Keratinocyte (primary cell): ENCODE measurements at regions not wholly inside any gene's neighbourhood (a gene's known extent, or its start where the extent isn't known, plus 50 kb on each side); places are given as distances from the start of the nearest gene placed in this dataset.

ENCODE experiments used
- DNase-seq: peaks from one replicate; pipeline ENCODE4 v3.0.0-alpha.2; 2011; ENCODE audit warnings: low read depth, missing footprints, low spot score
- FAIRE-seq: peaks from 2 replicates; lab custom pipeline; 2011; peaks lifted over from hg19 to GRCh38; lab: Jason Lieb, UNC
- H2AFZ ChIP-seq: 2 replicates; pipeline ENCODE4 v1.6.0; 2012; ENCODE audit warnings: low read length, control low read depth, inconsistent platforms; ENCODE audit not compliant: control insufficient read depth
- H3K27ac ChIP-seq: 2 replicates; pipeline ENCODE4 v1.5.1; 2011; ENCODE audit warnings: low read length; ENCODE audit not compliant: control insufficient read depth, insufficient read depth
- H3K27me3 ChIP-seq: 3 replicates; pipeline ENCODE4 v1.6.0; 2011; ENCODE audit warnings: low read length; ENCODE audit not compliant: control insufficient read depth, insufficient read depth; ENCODE audit errors: extremely low read depth
- H3K36me3 ChIP-seq, 2 experiments: 2 replicates in 1 of 2; 3 replicates in 1 of 2; pipeline ENCODE4 v1.5.1; 2011; ENCODE audit warnings: low read length in 2 of 2, mild to moderate bottlenecking in 1 of 2; ENCODE audit not compliant: control insufficient read depth in 2 of 2, insufficient read depth in 2 of 2; ENCODE audit errors: extremely low read depth in 1 of 2
- H3K4me1 ChIP-seq: 3 replicates; pipeline ENCODE4 v1.5.1; 2011; ENCODE audit warnings: low read length; ENCODE audit not compliant: control insufficient read depth, insufficient read depth; ENCODE audit errors: extremely low read depth
- H3K4me2 ChIP-seq: 3 replicates; pipeline ENCODE4 v1.6.0; 2011; ENCODE audit warnings: low read depth, low read length; ENCODE audit not compliant: control insufficient read depth, insufficient read depth; ENCODE audit errors: extremely low read depth
- H3K4me3 ChIP-seq, 3 experiments: fragments of 200-600 bp in 1 of 3; sonication (generic) in 1 of 3; 2 replicates in 2 of 3; 3 replicates in 1 of 3; pipeline ENCODE4 v1.5.1; 2011 to 2016; ENCODE audit warnings: low read length in 3 of 3, mild to moderate bottlenecking in 3 of 3, control low read depth in 2 of 3, inconsistent platforms in 1 of 3, low read depth in 1 of 3, mixed read lengths in 1 of 3, mixed run types in 1 of 3, moderate library complexity in 1 of 3; ENCODE audit not compliant: control insufficient read depth in 2 of 3, insufficient read depth in 2 of 3; ENCODE audit errors: extremely low read depth in 1 of 3
- H3K79me2 ChIP-seq: 2 replicates; pipeline ENCODE4 v1.6.0; 2012; ENCODE audit warnings: low read length; ENCODE audit not compliant: control insufficient read depth, insufficient read depth
- H3K9ac ChIP-seq: 3 replicates; pipeline ENCODE4 v1.6.0; 2011; ENCODE audit warnings: low read length; ENCODE audit not compliant: control insufficient read depth, insufficient read depth; ENCODE audit errors: extremely low read depth
- H3K9me1 ChIP-seq: 3 replicates; pipeline ENCODE4 v1.6.0; 2011; ENCODE audit warnings: low read length; ENCODE audit not compliant: control insufficient read depth, insufficient read depth; ENCODE audit errors: extremely low read depth
- H3K9me3 ChIP-seq: 2 replicates; pipeline ENCODE4 v1.5.1; 2012; ENCODE audit warnings: low read depth, low read length; ENCODE audit not compliant: control insufficient read depth
- H4K20me1 ChIP-seq: 3 replicates; pipeline ENCODE4 v1.6.0; 2011; ENCODE audit warnings: low read length; ENCODE audit not compliant: control insufficient read depth, insufficient read depth; ENCODE audit errors: extremely low read depth
- EZH2 ChIP-seq: IDR thresholded peaks from one replicate; pipeline ENCODE4 v1.6.1; 2012; ENCODE audit warnings: inconsistent platforms, mild to moderate bottlenecking, low read length, moderate library complexity
- dilution Hi-C: fragments of 300-500 bp; cut with MboI; formaldehyde crosslinking; loops from one replicate; pipeline ENCODE4 v1.7.0; 2020; ENCODE audit warnings: low sequenced_read_pairs; ENCODE audit not compliant: extremely low pct_ligation_motif_present
- TF ChIP-seq, protein P1 (sequence below), 3 experiments: IDR thresholded peaks in 1 of 3; conservative IDR thresholded peaks in 1 of 3; optimal IDR thresholded peaks in 1 of 3; 2 replicates in 2 of 3; 3 replicates in 1 of 3; pipeline versions ENCODE3 to v1.5.1; 2011; ENCODE audit warnings: low read length in 3 of 3, mild to moderate bottlenecking in 3 of 3, moderate library complexity in 2 of 3, control low read depth in 1 of 3, inconsistent platforms in 1 of 3; ENCODE audit not compliant: insufficient read depth in 2 of 3; ENCODE audit errors: extremely low read depth in 1 of 3

DNA sequence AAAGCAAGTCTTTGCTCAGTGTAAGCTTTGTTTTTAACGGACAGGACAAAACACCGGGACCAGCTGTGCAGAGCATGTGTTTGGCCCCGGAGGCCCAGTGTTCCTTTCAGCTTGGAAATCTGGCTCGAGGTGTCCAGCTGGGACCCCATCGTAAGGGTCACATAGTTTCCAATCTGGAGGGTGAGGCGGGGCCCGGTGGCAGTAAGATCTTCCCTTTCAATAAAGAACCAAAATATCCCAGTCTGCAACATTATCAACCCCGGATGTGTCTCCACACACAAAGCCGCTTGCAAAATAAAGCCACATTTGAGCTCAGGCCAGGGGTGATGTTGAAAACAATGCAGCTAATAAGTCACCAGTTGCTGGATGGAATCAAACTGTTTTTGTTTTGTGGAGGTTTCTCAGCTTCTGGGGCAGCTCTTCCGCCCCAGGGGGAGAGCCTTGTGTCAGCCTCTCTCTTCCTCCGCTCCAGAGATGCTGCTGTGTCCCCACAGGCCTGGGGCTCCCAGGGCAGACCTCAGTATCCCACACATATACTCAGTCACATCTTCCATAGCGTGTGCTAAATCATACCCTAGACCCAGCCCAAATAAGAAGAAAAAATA is 138.6 kb upstream of the GLI2 start:
- Histone ChIP-seq H2AFZ (no peak overlapping the region), H4K20me1 (no peaks in the 10 kb centered on the region), H3K9me3 (no peaks in the 10 kb centered on the region), H3K27me3 (no peaks in the 10 kb centered on the region), H3K9ac (no peak overlapping the region), H3K79me2 (no peaks in the 10 kb centered on the region), H3K36me3 (no peaks in the 10 kb centered on the region), H3K4me1 (peaks cover 7% of the 10 kb centered on the region), H3K4me3 (no peak overlapping the region), H3K4me2 (no peak overlapping the region), H3K27ac (no peak overlapping the region), H3K9me1 (no peaks in the 10 kb centered on the region)
- no peak for FAIRE-seq
- TF ChIP-seq, protein P1, sequence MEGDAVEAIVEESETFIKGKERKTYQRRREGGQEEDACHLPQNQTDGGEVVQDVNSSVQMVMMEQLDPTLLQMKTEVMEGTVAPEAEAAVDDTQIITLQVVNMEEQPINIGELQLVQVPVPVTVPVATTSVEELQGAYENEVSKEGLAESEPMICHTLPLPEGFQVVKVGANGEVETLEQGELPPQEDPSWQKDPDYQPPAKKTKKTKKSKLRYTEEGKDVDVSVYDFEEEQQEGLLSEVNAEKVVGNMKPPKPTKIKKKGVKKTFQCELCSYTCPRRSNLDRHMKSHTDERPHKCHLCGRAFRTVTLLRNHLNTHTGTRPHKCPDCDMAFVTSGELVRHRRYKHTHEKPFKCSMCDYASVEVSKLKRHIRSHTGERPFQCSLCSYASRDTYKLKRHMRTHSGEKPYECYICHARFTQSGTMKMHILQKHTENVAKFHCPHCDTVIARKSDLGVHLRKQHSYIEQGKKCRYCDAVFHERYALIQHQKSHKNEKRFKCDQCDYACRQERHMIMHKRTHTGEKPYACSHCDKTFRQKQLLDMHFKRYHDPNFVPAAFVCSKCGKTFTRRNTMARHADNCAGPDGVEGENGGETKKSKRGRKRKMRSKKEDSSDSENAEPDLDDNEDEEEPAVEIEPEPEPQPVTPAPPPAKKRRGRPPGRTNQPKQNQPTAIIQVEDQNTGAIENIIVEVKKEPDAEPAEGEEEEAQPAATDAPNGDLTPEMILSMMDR (optimal IDR thresholded peaks at IDR 0.05 in 1 of 3, IDR thresholded peaks at IDR 0.05 in 1 of 3, conservative IDR thresholded peaks at IDR 0.05 in 1 of 3; ENCODE audit: extremely low read depth in 1 of 3, insufficient read depth in 2 of 3, low read length in 3 of 3): no peak
- TF ChIP-seq EZH2: no peak
- dilution Hi-C loops: no loop called here
- no peak for DNase-seq

DNA sequence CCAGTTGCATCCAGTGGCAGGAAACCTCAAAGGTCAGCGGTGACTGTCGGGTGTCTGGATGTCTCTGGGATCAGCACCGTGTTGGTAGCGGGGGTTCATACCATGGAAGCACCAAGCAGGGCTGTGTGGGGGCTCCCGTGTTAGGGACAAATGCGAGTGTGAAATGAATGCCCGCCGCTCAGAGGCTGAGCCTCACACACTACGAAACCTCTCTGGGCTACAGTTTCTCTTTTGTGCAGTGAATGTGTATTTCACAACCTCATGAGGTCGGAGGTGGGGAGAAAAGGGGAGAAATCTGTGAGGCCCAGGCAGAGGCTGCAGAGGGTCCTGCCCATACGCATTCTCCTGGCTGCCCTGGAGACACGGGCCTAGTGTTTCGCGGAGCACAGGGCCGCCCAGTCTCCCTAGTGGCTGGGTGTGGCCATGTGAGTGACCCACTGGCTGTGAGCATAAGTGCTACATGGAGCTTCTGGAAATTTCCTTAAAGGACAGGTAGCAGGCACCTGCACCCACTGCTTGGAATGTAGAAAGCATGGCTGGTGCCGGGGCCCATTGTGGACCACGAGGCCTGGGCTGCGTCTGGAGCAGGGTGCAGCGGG is 138.0 kb upstream of the GLI2 start:
- dilution Hi-C loops: no loop called here
- Histone ChIP-seq H3K27ac (no peak overlapping the region), H3K4me1 (peaks cover 7% of the 10 kb centered on the region), H3K9me1 (no peaks in the 10 kb centered on the region), H3K4me2 (no peak overlapping the region), H3K36me3 (no peaks in the 10 kb centered on the region), H3K9ac (no peak overlapping the region), H3K79me2 (no peaks in the 10 kb centered on the region), H3K9me3 (no peaks in the 10 kb centered on the region), H3K27me3 (no peaks in the 10 kb centered on the region), H3K4me3 (no peak overlapping the region), H2AFZ (no peak overlapping the region), H4K20me1 (no peaks in the 10 kb centered on the region)
- DNase-seq (no peak), FAIRE-seq (no peak)
- no peak for TF ChIP-seq EZH2
- TF ChIP-seq, protein P1 (optimal IDR thresholded peaks at IDR 0.05 in 1 of 3, IDR thresholded peaks at IDR 0.05 in 1 of 3, conservative IDR thresholded peaks at IDR 0.05 in 1 of 3; ENCODE audit: extremely low read depth in 1 of 3, insufficient read depth in 2 of 3, low read length in 3 of 3): no peak
